ENCODE measurements at regions not wholly inside any gene's neighbourhood (a gene's known extent, or its start where the extent isn't known, plus 50 kb on each side); places are given as distances from the start of the nearest gene placed in this dataset.

DNA sequence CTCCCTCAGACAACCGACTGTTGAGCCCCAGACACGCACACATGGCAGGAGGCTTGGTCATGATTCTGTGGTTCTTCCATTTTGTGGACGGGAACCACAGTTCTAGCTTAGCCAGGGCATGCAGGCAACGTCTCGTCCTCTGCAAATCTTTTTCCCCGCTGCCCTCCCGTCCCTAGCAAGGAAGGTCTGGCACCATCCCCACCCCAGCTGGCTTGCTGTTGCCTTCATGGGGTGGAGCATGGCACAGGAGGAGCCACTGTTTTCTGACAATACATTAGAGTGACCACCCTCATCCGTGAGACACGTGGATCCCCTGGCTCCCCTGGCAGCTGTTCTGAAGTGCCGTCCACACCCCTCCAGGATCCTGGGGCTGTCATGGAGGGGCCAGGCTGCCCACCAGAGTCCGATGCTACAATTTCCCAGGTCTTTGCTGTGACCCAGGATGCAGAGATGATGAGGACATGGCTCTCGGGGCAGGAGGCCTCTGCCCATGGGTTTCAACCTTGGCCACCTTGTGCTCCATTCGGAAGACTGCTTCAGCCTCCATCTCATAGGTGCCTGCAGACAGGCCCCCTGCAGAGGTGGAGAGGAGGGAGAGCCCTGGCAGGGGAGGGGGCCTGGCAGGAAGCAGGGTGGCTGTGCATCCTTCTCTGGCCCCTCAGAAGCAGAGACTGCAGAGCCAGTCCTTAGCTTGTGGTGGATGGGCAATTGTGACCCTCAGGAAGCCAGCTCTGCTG lies 233.6 kb downstream of the GLRX3 start:
- TF ChIP-seq, protein P1, sequence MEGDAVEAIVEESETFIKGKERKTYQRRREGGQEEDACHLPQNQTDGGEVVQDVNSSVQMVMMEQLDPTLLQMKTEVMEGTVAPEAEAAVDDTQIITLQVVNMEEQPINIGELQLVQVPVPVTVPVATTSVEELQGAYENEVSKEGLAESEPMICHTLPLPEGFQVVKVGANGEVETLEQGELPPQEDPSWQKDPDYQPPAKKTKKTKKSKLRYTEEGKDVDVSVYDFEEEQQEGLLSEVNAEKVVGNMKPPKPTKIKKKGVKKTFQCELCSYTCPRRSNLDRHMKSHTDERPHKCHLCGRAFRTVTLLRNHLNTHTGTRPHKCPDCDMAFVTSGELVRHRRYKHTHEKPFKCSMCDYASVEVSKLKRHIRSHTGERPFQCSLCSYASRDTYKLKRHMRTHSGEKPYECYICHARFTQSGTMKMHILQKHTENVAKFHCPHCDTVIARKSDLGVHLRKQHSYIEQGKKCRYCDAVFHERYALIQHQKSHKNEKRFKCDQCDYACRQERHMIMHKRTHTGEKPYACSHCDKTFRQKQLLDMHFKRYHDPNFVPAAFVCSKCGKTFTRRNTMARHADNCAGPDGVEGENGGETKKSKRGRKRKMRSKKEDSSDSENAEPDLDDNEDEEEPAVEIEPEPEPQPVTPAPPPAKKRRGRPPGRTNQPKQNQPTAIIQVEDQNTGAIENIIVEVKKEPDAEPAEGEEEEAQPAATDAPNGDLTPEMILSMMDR (conservative IDR thresholded peaks at IDR 0.05; ENCODE audit: low read length), result no peak
- no peak for TF ChIP-seq EZH2phosphoT487 (IDR thresholded peaks at IDR 0.05; ENCODE audit: borderline replicate concordance)
